ENCODE measurements at regions not wholly inside any gene's neighbourhood (a gene's known extent, or its start where the extent isn't known, plus 50 kb on each side); places are given as distances from the start of the nearest gene placed in this dataset.

DNA sequence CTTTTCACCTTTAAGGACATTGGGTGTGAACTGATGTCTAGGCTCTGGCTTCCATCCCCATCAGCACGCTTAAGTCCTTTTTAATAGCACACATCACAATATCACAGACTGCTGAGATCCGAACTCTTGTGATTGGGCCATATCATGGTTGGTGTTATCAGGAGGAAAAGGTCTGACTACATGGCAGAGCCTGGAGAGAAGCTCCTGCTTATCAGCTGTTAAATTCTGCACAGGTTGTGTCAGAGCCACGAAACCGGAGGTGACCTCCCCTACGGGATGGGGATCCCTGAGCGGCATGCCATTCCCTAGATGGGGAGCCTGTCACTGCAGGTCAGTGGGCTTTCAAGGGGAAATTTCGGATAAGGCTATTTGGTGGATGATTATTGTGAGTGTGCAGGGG is 182.4 kb downstream of the INHBA start:
- H3K36me3 ChIP-seq: no peaks in the 10 kb centered on the region
- peaks cover 0 to 11% of the 10 kb centered on the region in 2 donors for H3K9me3 ChIP-seq
- H3K4me3 ChIP-seq: no peak overlapping the region
- H3K27me3 ChIP-seq: no peaks in the 10 kb centered on the region
- H3K4me1 ChIP-seq: no peaks in the 10 kb centered on the region
- H3K27ac ChIP-seq: no peak overlapping the region
- no peak for DNase-seq (ENCODE audit: low spot score)
- TF ChIP-seq, protein P1, sequence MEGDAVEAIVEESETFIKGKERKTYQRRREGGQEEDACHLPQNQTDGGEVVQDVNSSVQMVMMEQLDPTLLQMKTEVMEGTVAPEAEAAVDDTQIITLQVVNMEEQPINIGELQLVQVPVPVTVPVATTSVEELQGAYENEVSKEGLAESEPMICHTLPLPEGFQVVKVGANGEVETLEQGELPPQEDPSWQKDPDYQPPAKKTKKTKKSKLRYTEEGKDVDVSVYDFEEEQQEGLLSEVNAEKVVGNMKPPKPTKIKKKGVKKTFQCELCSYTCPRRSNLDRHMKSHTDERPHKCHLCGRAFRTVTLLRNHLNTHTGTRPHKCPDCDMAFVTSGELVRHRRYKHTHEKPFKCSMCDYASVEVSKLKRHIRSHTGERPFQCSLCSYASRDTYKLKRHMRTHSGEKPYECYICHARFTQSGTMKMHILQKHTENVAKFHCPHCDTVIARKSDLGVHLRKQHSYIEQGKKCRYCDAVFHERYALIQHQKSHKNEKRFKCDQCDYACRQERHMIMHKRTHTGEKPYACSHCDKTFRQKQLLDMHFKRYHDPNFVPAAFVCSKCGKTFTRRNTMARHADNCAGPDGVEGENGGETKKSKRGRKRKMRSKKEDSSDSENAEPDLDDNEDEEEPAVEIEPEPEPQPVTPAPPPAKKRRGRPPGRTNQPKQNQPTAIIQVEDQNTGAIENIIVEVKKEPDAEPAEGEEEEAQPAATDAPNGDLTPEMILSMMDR (IDR thresholded peaks at IDR 0.05): no peak

DNA sequence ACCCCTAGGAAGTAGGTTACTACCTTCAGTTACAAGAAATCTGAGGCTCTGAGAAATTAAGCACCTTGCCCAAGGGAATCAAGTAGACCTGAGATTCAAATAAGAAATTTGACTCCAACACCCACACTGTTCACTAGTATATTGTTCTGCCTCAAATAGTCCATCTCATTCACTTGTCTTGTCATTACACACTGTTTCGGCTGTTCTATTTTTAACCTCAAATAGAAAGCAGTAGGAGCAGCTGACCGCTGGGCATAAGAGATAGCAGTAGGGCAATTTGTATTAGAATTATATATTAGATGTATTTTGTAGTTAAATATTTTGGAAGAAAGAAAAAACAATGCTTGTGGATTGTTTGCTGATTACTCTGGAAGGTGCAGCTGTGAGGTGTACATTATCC is 185.1 kb downstream of the INHBA start:
- DNase-seq (ENCODE audit: low spot score): no peak
- no peak overlapping the region for H3K4me3 ChIP-seq
- H3K4me1 ChIP-seq: no peaks in the 10 kb centered on the region
- H3K9me3 ChIP-seq: peaks cover 0 to 2% of the 10 kb centered on the region in 2 donors
- H3K27ac ChIP-seq: no peak overlapping the region
- TF ChIP-seq, protein P1 (IDR thresholded peaks at IDR 0.05): no peak
- no peaks in the 10 kb centered on the region for H3K27me3 ChIP-seq
- no peaks in the 10 kb centered on the region for H3K36me3 ChIP-seq

DNA sequence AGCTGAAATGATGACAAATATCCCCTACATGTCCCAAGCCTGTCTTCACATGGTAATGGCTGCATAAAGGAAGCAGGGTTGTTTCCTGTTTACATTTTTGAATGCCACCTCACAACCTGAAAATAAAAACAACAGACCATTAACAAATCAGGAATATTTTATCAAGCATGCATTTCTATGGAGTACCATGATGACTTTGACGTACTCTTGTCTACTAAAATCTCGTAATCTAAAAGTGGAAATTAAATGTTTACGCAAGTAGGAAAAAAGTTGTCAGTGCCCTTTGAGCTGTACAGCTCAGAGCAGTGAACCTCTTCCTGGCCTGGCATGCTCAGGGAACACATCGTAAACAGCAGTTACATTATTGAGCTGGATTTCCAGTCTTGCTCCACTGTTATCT is 194.1 kb downstream of the INHBA start:
- TF ChIP-seq, protein P1 (IDR thresholded peaks at IDR 0.05): no peak
- no peak overlapping the region for H3K4me3 ChIP-seq
- H3K27ac ChIP-seq: no peak overlapping the region

DNA sequence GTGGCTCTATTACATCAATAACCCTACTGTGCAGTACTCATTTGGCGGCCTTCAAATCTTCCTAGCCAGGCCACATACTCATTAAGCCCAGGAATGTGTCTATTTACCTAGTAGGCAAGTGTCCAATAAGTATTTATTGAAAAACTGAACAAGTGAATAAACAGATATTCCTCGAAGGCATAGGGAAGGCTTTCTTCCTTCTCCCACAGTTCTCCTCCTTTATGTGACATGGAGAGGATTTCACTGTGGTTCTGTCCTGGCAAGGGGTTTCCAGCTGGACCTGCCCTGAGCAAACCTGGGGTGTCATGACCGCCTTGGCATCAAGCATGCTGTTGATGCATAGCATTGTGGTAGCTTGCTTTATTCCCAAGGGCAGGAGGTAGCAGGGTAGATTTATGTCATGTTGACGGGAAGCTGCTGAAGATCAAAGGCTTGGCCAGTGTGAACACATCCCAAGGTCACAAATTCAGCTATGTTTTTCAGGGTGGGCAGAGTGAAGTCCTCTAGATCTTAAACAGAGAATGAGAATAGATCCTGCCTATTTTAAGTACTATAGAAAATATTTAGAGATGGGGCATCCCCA is 195.1 kb downstream of the INHBA start:
- no peaks in the 10 kb centered on the region for H3K36me3 ChIP-seq
- H3K27me3 ChIP-seq: no peaks in the 10 kb centered on the region
- TF ChIP-seq, protein P1 (IDR thresholded peaks at IDR 0.05): no peak
- no peak overlapping the region for H3K27ac ChIP-seq
- DNase-seq (ENCODE audit: low spot score): no peak
- H3K9me3 ChIP-seq: no peaks in the 10 kb centered on the region
- no peak overlapping the region for H3K4me3 ChIP-seq
- no peaks in the 10 kb centered on the region for H3K4me1 ChIP-seq

More for the DNA sequence above, 194.1 kb downstream of the INHBA start:
- no peaks in the 10 kb centered on the region for H3K9me3 ChIP-seq
- no peaks in the 10 kb centered on the region for H3K36me3 ChIP-seq
- no peaks in the 10 kb centered on the region for H3K4me1 ChIP-seq
- no peaks in the 10 kb centered on the region for H3K27me3 ChIP-seq
- DNase-seq (ENCODE audit: low spot score): no peak

DNA sequence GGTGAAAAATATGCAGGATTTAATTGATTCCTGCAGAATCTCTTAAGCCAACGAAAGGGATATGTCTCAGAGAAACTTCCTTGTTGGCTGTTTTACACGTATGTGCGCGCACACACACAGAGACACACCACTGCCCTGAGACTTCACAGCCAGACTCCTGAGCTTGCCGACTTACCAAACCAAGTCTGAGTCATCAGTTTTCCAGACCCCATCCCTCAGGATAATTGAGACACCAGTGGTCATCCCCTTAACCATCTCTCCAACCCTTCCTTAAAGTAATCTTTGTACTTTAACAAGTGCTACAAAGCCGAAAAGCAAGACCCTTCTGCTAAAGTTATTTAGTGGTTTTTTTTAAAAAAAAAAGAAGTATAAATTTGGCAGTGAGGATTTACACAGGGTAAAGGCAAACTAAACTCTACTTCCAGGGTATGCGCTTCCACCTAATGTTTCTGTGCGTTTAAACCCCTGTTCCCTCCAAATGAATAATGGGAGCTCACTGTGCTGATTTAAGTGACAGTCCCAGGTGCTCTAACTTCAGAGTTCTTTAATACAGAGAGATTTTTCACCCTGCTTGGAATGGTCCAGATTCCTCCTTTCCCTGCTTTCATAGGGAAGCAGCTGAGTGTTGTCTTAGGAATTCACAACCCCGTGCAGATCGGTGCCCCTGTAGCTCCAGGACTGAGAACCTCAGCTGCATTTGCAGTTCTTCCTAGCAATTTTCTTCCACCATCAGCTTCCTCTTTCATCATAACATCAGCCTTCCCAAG is 198.5 kb downstream of the INHBA start:
- H3K27ac ChIP-seq: no peak overlapping the region
- TF ChIP-seq, protein P1 (IDR thresholded peaks at IDR 0.05): no peak
- H3K4me3 ChIP-seq: no peak overlapping the region
- no peaks in the 10 kb centered on the region for H3K36me3 ChIP-seq
- DNase-seq (ENCODE audit: low spot score): no peak
- no peaks in the 10 kb centered on the region for H3K27me3 ChIP-seq
- H3K9me3 ChIP-seq: no peaks in the 10 kb centered on the region
- no peaks in the 10 kb centered on the region for H3K4me1 ChIP-seq
